D721Med (cell line): ENCODE measurements at regions not wholly inside any gene's neighbourhood (a gene's known extent, or its start where the extent isn't known, plus 50 kb on each side); places are given as distances from the start of the nearest gene placed in this dataset.

Source experiments
- DNase-seq: peaks from one replicate; pipeline ENCODE4 v3.0.0; 2011; ENCODE audit warnings: low spot score; ENCODE audit not compliant: insufficient read length
- FAIRE-seq: peaks from 2 replicates; lab custom pipeline; 2011; peaks lifted over from hg19 to GRCh38; lab: Jason Lieb, UNC
- CTCF ChIP-seq: IDR thresholded peaks from 2 replicates; pipeline ENCODE4 v1.5.1; 2012; ENCODE audit warnings: mild to moderate bottlenecking, control low read depth; ENCODE audit not compliant: insufficient read depth; ENCODE audit errors: missing control alignments

GRCh38 chr9:81393985-81394811 lies 295.1 kb downstream of the TLE1 start:
- TF ChIP-seq CTCF: no peak
- FAIRE-seq: no peak

DNA sequence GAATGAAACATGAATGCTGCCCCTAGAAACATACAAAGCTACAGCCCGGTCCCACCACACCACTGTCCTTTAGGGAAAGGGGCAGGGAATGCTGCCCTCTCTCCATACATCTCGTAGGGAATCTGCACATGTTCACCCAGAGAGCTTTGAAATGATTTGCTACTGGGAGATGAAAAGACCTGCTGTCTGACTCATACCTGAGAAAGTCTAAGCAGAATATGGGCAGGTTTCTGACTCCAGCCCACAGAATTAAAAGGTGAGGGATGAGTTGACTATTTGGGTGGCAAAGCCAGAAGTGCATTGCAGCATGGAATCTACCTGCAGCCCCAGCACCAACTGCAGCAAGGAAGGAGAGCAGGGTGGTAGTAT lies 297.9 kb downstream of the TLE1 start:
- no peak for FAIRE-seq
- TF ChIP-seq CTCF: no peak
- no peak for DNase-seq

More at GRCh38 chr9:81393985-81394811, 295.1 kb downstream of the TLE1 start:
- no peak for DNase-seq

GRCh38 chr9:81390792-81391456 lies 298.4 kb downstream of the TLE1 start:
- DNase-seq (no peak), FAIRE-seq (no peak)
- TF ChIP-seq CTCF: no peak

DNA sequence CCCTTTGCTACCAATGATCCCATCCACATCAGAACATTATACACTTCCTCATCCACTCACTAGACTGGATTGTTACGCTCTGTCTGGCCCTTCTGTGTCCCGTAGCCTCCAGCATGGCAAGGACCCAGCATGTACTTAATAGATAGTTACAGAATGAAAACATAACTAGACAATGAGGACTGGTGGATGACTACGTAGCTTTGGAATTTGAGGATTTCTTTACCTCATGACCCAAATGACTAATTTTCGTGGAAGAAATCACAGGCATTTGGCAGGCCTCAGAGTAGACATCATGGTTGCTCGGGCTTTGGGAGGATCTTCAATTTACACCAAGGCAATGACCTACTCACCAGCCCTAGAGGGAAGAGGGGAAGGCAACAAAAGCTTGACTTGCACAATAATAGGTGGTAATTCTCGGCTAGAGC lies 299.8 kb downstream of the TLE1 start:
- no peak for FAIRE-seq
- DNase-seq: no peak
- no peak for TF ChIP-seq CTCF

- FAIRE-seq (no peak), DNase-seq (no peak)
- no peak for TF ChIP-seq CTCF
Observed at GRCh38 chr9:81388831-81389230, 300.5 kb downstream of the TLE1 start.

DNA sequence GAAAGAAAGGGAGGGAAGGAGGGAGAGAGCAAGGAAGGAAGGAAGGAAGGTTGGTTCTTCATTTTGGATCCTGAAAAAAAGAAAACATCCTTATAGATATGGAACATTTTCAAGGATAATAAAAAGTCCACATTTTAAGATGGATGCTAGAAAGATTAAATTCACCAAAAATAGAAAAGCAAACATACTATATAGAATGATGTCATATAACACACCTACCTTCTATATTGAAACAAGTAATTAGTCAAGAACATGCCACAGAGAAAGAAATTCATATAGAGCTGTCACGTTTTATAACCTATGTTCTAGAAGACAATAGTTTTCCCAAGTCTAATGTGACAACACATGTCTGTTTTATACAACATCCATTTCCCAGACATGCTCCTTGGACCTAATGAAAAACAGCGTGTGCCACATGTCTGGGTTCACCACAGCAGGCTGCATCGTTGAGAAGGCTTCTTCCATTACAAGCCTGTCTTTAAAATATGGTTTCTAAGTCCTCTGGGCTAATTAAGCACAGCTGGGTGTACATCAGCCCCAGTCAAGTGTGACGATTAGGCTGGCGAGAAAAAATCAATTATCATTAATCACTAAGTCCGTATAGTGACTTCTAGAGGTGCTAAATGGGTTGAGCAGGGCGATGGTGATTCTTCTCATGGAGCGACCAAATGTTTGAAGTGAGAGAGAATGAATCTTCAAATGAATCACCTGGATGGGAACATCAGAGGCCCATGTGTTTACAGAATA lies 301.8 kb downstream of the TLE1 start:
- no peak for FAIRE-seq
- DNase-seq: no peak

More for the DNA sequence above, 301.8 kb downstream of the TLE1 start:
- TF ChIP-seq CTCF: no peak
